ENCODE measurements at regions not wholly inside any gene's neighbourhood (a gene's known extent, or its start where the extent isn't known, plus 50 kb on each side); places are given as distances from the start of the nearest gene placed in this dataset.
A peak's percentile ranks its signal among the peaks of the same experiment; 100 is the strongest.

- no peak for DNase-seq (ENCODE audit: low read depth)
- no peak overlapping the region for H3K4me3 ChIP-seq (ENCODE audit: low read depth, low read length)
- TF ChIP-seq CTCF (conservative IDR thresholded peaks at IDR 0.05; ENCODE audit: low read depth, low read length), result no peak
Measured at GRCh38 chr5:40397091-40397490, 282.6 kb upstream of the PTGER4 start.

- no peak overlapping the region for H3K4me3 ChIP-seq (ENCODE audit: low read depth, low read length)
- no peak for DNase-seq (ENCODE audit: low read depth)
- no peak for TF ChIP-seq CTCF (conservative IDR thresholded peaks at IDR 0.05; ENCODE audit: low read depth, low read length)
Measured at GRCh38 chr5:40396317-40396716, 283.4 kb upstream of the PTGER4 start.

GRCh38 chr5:40395251-40395650, 284.5 kb upstream of the PTGER4 start:
- no peak for TF ChIP-seq CTCF (conservative IDR thresholded peaks at IDR 0.05; ENCODE audit: low read depth, low read length)
- DNase-seq (ENCODE audit: low read depth), result no peak
- H3K4me3 ChIP-seq (ENCODE audit: low read depth, low read length), result no peak overlapping the region

GRCh38 chr5:40394698-40395097, 285.0 kb upstream of the PTGER4 start:
- H3K4me3 ChIP-seq (ENCODE audit: low read depth, low read length), result no peak overlapping the region
- no peak for DNase-seq (ENCODE audit: low read depth)
- no peak for TF ChIP-seq CTCF (conservative IDR thresholded peaks at IDR 0.05; ENCODE audit: low read depth, low read length)

- DNase-seq (ENCODE audit: low read depth), result no peak
- TF ChIP-seq CTCF (conservative IDR thresholded peaks at IDR 0.05; ENCODE audit: low read depth, low read length), result no peak
- H3K4me3 ChIP-seq (ENCODE audit: low read depth, low read length), result no peak overlapping the region
Measured at GRCh38 chr5:40391642-40392041, 288.1 kb upstream of the PTGER4 start.

GRCh38 chr5:40390281-40391149, 289.2 kb upstream of the PTGER4 start:
- no peak for TF ChIP-seq CTCF (conservative IDR thresholded peaks at IDR 0.05; ENCODE audit: low read depth, low read length)
- H3K4me3 ChIP-seq (ENCODE audit: low read depth, low read length), result no peak overlapping the region
- no peak for DNase-seq (ENCODE audit: low read depth)

GRCh38 chr5:40389591-40389990, 290.1 kb upstream of the PTGER4 start:
- no peak for TF ChIP-seq CTCF (conservative IDR thresholded peaks at IDR 0.05; ENCODE audit: low read depth, low read length)
- no peak overlapping the region for H3K4me3 ChIP-seq (ENCODE audit: low read depth, low read length)
- peak; percentile 62 for DNase-seq (ENCODE audit: low read depth)

Measured in choroid plexus epithelial cell (primary cell).